Stimulated activated CD8-positive, alpha-beta memory T cell treated with anti-CD3 and anti-CD28 coated beads, Interleukin-15, amount 100 ng/mL, for 48 hours (primary cell): ENCODE measurements at regions not wholly inside any gene's neighbourhood (a gene's known extent, or its start where the extent isn't known, plus 50 kb on each side); places are given as distances from the start of the nearest gene placed in this dataset.
"Not testable (repeated sequence)": the region's sequence is repeated elsewhere in the genome, so short reads cannot be mapped to it uniquely, and the experiment has no call there.

Experiments used
- DNase-seq, 2 donors: peaks; one replicate each; pipeline ENCODE4 v3.0.0-alpha.2; 2020; ENCODE audit warnings: low read depth in 2 of 2

DNA sequence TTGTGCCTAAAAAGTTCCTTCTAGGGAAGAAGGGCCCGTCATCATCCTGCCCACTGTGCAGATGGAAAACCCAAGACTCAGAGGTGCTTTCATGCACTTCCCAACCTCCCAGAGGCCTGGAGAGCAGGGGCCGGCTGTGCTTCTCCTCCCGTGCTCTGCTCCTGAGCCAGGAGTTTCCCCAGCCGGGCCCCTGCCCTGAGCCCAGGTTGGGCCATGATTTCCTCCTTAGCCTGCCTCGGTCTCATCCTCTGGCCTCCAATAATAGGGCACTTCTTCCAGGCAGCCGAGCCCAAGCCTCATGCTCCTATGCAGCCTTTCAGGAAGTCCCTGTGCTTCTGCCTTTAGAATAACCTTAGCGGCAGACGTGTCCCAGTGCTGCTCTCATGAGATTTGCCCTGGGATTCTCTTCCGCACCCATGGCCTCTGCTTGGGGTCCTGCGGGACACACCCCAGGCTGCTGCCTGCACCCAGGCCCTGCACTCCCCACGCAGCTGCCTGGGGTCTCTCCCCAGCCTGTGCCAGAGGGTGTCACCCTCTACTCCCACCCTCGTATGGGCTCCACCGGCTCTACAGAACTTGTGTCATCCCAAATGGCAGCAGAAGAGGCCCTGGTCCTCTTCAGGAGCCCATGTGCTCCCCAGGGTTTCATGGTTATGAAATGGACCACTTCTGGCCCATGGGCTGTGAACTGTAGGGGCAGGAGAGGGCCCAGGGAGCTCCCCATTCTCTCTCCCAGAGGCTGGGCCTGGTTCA is 359.3 kb downstream of the ADGRD1 start:
- DNase-seq: no peak

GRCh38 chr12:131313635-131314034 is 359.9 kb downstream of the ADGRD1 start:
- no peak for DNase-seq

- DNase-seq: no peak
These were observed 360.9 kb downstream of the ADGRD1 start for GRCh38 chr12:131314524-131315090.

- DNase-seq: no peak
These were observed 361.9 kb downstream of the ADGRD1 start for GRCh38 chr12:131315601-131316000.

- no peak for DNase-seq
These were observed 362.7 kb downstream of the ADGRD1 start for GRCh38 chr12:131316388-131316787.

GRCh38 chr12:131318045-131318685 is 364.5 kb downstream of the ADGRD1 start:
- no peak for DNase-seq

- DNase-seq: no peak
These were observed 368.3 kb downstream of the ADGRD1 start for GRCh38 chr12:131321988-131322387.

- DNase-seq: not testable (repeated sequence)
These were observed 368.8 kb downstream of the ADGRD1 start for GRCh38 chr12:131322460-131322859.

- DNase-seq: no peak
These were observed 370.2 kb downstream of the ADGRD1 start for GRCh38 chr12:131323879-131324278.

DNA sequence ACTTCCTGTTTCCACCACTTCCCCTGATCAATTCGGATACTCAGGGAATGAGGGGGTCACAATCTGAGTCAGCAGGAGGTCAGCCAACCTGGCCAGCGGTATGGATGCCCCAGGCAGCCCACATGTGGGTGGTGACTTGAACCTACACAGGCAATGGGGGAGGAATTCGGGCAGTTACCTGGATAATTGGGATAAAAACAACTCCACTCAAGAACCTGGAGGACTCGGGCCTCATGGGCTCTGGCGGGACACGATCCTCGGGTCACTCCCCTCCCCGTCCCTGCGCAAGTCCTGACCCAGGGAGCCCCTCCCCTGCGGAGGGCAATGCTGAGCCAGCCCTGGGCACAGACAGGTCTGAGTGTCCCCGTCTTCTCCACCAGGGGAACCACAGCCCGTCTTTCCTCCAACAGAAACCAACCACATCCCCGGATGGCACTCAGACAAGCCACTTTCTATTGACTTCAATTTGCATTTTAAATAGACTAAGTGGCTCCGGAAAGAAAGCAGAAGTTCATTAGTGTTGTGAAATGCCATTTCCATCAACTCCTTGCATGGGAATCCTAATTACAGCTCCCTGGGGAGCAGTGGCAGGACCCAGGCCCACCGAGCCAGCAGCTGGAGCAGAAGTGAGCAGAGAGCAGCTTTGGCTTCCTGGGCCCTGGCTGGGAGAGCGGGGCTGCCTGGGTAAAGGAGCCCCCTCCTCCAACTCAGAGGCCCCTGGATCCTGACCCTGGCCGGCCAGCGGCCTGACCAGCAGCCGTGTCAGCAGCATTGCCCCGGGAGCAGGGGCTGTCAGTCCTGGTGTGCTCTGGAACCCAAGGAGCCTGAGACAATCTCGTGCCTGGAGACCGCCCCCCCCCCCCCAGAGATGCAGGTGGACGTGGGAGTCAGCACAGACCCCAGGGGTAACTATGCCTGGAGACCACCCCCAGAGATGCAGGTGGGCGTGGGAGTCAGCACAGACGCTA is 374.1 kb downstream of the ADGRD1 start:
- no peak for DNase-seq

DNA sequence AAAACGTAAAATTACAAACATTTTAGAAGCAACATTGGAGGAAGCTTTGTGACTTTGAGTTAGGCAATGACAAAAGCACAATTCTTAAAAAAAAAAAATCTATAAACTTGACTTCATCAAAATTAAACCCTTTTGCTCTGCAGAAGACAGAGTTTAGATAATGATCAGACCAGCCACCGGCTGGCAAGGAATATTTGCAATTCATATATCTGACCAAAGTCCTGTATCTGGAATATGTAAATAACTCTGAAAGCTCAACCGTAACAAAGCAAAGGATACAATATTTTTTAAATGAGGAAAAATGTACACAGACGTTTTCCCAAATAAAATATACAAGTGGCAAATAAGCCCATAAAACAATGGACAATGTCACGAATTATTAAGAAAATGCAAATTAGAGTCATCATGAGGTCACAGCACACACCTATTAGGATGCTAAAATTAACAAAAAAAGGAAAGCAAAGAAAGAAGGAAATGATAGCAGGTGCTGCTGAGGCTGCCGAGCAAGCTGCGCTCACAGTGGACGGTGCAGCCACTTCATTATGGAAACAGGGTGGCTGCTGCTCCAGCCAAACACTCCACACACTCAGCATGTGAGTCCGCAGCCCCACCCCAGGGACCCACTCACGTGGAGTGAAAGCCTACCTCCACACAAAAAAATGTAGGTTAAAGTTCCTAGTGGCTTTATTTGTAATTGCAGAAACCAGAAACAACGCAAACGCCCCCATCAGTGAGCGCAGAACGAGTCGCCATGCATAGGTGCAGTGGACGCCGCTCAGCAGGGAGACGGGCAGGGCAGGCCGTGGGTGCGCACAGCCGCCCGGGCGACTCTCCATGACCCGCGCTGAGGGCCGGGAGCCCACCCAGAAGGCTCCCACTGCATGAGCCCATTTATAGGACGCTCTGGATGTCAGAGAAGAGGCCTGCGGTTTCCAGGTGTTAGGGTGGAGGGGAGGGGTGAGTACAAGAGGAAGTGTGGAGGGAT is 375.4 kb downstream of the ADGRD1 start:
- not testable (repeated sequence) for DNase-seq

- no peak for DNase-seq
These were observed 376.6 kb downstream of the ADGRD1 start for GRCh38 chr12:131330106-131330815.

- no peak for DNase-seq
These were observed 377.5 kb downstream of the ADGRD1 start for GRCh38 chr12:131331148-131331750.

DNA sequence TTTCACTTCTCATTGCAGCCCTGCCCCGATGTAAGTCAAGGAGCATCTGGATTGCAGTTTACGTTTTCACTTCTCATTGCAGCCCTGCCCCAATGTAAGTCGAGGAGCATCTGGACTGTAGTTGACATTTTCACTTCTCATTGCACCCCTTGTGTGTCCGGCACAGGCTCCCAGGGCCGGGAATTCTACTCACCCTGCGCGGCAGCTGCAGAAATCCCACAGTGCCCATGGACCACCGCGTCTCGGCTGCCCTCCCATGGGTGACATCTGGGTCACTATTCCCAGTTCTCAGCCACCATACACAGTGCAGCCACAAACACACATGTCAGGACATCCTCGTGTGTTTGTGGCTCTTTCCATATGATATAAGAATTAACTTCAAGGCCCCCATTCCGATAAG is 378.5 kb downstream of the ADGRD1 start:
- no peak for DNase-seq

DNA sequence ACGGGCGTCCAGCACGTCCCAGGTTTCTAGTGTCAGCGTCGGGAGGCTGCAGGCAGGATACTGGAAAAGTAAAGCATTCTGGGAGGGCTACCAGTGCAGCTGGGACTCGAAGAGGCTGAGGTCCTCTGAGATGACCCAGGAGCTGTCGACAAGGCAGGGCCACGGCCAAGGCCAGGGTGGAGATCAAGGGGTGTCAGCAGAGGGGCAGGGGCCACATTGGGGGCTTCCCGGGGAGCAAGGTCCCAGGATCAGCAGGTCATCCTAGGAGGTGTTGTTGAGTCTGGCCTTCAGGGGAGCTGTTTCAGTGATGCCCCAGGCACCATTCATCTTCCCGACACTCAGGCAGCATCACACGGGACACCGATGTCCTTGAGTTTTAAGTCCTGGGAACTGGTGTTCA is 377.8 kb upstream of the SFSWAP start:
- DNase-seq: no peak

DNA sequence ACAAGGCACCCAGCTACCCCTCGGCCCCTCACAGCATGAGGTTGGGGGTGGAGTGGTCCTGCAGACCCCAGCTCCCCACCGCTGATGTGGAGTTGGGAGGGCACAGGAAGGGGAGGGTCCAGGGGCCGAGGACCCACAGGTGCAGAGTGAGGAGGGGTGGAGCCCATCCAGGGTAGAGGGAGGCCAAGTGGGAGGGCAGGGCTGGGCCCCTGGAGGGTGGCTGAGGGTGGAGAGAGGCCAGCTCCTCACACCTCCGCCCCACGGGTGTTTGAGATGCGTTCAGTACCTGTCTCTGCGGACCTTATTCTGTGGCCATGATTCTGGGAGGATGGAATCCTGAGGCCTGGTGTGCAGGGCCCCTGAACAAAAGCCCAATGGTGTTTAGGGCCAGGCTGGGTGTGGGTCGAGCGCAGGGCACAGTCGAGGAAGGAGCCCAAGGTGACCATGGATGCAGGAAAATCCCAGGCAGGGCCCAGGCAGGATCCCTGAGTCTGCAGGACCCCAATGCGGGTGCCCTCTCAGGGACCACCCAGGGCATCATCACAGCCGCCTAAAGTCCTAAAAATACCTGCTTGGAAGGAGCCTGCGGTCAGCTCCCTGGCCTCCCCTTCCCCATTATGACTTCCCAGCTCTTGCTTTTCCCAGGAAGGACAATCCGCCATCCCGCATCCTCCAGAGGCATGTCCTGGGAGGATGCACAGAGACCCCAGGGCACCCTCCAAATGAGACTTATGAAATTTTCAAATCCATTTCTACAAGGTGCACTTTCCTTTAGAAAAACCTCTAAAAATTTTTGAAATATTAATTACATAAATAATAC is 377.1 kb upstream of the SFSWAP start:
- no peak for DNase-seq

- no peak for DNase-seq
These were observed 376.1 kb upstream of the SFSWAP start for GRCh38 chr12:131334835-131335234.

GRCh38 chr12:131335456-131335855 is 375.4 kb upstream of the SFSWAP start:
- no peak for DNase-seq

- DNase-seq: not testable (repeated sequence)
These were observed 373.0 kb upstream of the SFSWAP start for GRCh38 chr12:131337861-131338260.
